GM21381 (cell line): ENCODE measurements at regions not wholly inside any gene's neighbourhood (a gene's known extent, or its start where the extent isn't known, plus 50 kb on each side); places are given as distances from the start of the nearest gene placed in this dataset.

ENCODE experiments used
- ATAC-seq: cut with Tn5 transposase; IDR thresholded peaks from one replicate; pipeline ENCODE4 v1.9.1; 2021; ENCODE audit warnings: mild to moderate bottlenecking, moderate library complexity; ENCODE audit not compliant: unreplicated experiment

DNA sequence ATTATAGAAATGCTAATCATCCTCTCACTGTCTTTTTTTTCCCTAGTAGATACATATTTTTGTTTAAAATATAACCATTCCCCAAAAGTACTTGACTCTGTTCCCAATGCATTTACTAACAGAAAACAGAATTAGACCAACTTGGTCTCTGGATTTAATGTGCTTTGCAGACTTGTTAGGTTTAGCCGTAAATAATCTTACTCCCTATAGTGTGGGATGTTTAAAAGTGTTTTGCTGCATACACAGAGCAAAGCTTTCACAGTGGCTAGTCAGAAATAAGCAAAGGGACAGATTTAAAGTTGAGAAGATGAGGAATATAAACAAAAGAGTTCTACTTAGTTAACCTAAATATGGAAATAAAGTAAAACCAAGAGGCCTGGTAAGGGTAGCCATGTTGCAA is 527.5 kb downstream of the HDGFL1 start:
- no peak for ATAC-seq

DNA sequence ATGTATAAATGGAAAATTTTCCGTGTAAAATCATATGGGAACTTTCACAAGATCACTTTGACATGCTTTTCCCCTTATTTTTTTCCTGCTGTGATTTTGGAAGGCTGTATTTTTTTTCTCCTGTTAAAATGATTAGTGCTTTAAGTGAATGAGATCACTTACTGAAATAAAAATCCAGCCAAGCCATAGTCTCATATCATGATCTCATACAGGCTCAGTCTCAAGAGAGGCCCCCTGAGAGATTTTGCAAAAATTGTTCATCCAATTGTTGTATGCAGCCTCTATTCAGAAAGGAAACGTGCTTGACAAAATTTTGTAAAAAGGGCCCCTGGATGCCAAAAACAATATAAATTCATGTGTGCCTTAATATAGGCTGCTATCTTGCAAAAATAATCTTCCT is 528.2 kb downstream of the HDGFL1 start:
- ATAC-seq = no peak

DNA sequence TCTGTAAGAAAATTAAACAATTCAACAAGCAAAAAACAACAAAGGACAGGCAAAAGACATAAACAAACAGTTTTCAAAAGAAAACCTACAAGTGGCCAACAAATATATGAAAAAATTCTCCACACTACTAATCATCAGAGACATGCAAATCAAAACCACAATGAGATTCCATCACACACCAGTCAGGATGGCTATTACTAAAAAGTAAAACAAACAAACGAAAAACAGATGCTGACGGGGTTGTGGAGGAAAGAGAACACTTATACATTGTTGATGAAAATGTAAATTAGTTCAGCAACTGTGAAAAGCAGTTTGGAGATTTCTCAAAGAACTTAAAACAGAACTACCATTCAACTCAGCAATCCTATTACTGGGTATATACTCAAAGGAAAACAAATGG is 537.6 kb downstream of the HDGFL1 start:
- ATAC-seq = no peak

- no peak for ATAC-seq
Measured at GRCh38 chr6:23111984-23112383, 542.6 kb downstream of the HDGFL1 start.

DNA sequence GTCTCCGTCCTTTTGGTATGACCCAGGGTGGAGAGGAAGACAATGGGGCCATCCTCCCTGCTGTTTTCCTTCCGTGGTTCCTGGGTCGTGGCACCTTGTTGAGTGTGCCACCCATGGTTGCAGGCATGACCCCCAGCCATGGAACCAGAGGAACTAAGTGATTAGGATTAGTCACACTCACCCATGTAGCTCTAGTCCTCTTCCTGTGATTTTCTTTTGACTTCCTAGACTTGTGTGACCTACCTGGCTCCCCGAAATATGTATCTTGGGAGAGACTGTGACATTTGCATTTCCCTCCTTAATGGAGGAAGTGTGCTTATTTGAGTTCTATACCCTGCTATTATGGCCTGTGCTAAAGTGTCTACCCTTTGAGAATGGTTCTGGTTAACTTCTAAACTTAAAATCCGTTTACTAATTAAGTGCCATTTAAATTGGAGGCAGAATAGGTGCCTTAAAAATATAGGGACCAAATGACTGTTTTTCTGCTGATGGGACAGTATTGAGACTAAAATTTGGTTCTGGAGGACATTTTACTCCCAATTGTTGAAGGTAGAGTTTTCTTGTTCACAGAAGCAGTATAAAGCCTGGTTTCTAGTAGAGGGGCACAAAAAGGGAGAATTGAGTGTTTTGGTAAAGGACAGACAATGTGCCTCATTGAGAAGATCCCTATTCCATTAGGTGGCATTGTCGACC is 545.6 kb downstream of the HDGFL1 start:
- no peak for ATAC-seq

DNA sequence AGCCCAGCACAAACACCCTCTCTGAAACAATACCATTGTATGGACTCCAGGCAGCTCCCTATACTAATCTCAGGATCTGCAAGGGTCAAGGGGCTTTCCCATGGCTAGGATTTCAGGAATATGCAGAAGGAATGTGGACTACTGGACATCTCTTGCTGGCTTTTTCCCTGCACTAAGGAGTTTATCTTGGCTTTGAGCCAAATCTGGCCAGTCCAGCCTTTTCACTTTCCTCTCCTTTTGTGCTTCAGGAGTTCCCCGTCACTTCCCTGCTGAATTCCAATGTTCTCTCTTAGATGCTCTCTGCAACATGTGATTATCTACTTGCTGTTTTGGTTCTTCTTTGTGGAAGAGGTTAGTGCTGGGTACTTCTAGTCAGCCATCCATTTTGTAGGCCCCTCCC is 568.2 kb downstream of the HDGFL1 start:
- no peak for ATAC-seq

- ATAC-seq = no peak
Measured at GRCh38 chr6:23140871-23141270, 571.5 kb downstream of the HDGFL1 start.

DNA sequence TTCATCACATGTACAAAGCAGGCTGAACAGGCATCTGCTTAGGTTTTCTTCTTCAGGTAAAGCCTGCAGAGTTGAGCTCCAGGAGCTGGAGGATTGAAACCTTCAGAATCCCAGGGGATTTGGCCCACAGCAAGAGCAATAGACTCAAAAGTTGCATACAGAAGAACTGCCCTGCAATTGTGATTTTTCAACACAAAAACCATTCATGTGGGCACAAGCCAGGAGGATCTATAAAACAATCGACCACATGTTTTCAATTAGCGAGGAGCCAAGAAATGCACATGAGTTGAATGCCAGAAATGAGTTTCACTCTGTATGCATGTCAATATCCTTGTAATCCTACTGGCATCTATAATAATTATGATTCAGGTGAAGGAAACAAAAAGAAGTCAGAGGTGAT is 576.4 kb downstream of the HDGFL1 start:
- no peak for ATAC-seq

DNA sequence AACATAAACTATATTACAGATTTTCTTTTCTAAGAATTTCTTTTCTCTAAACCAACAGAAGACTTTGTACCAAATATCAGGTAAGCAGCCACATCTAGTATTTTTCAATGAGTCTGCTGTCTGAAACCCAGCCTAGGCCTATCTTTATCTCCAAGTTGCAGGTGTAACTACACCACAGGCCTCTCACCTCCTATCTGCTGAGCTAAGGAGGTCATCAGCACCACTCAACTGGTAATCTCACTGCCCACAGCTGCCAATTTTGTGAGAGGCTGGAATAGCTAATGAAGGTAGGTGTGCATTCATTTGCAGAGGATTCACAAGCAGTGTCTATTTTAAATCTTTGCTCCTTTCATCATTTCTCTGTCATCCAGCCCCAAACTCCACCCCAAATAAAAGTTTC is 584.8 kb downstream of the HDGFL1 start:
- no peak for ATAC-seq

- ATAC-seq = no peak
Measured at GRCh38 chr6:23170049-23170448, 600.7 kb downstream of the HDGFL1 start.

GRCh38 chr6:23173234-23173633 is 603.9 kb downstream of the HDGFL1 start:
- no peak for ATAC-seq

DNA sequence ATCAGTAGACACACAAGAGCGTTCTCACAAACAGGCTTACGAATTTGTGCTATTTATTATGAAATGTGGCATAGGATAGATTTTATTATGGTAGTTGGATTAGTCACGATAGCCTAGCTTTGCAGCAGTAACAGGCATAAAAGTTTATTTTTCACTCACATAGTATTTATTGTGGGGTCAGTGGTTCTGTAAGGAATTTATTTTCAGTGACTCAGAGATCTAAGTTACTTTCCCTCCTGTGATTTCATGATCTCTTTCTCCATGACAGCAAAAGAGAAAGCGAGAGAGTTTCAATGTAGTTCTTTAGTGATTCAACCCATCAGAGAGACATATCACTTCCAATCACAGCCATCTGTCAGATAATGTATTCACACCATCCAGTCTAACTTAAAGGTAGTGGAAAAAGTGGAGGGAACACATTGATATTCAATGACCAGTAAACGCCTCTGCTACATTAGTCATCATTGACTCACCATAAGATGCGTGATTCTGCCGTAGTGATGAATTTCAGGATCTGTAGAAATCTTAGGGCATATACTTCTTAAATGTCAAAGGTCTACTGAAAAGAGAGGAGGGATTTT is 605.5 kb downstream of the HDGFL1 start:
- no peak for ATAC-seq

DNA sequence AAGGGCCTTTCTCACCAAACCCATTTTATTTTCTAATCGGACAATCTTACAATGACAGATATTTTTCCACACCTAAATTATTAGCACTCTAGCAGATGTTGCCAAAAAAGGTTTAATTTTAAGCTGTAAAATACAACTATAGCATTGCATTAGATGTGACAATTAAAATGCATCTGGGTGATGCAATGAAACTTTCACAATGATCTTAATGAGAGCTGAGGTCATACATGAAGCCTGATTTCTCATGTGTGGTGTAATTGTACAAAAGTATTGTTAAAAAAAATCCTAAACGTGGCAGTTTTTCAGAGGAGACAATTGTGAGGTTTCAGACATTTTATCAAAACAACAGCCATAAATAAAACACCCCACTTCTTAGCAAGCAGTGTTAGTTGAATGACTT is 606.0 kb downstream of the HDGFL1 start:
- no peak for ATAC-seq

GRCh38 chr6:23176471-23176870 is 607.1 kb downstream of the HDGFL1 start:
- ATAC-seq = no peak

GRCh38 chr6:23176883-23177282 is 607.5 kb downstream of the HDGFL1 start:
- ATAC-seq = no peak

DNA sequence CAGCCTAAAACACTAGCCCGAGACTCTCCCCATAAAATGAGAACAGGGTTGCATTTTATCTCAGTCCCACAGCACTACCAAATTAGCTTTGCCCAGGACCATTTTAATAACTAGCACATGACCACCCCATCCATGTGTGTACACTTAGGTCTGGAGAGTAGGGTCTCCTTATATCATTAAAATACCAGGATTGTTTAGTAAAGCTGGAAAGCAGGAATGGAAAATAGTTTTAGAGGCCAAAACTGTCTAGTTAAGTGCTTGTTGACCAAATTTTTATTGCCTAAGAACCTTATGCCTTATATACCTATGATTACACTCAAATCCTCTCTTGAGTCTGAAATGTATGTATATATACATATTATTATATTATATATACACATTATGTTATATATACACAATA is 608.4 kb downstream of the HDGFL1 start:
- ATAC-seq = no peak

DNA sequence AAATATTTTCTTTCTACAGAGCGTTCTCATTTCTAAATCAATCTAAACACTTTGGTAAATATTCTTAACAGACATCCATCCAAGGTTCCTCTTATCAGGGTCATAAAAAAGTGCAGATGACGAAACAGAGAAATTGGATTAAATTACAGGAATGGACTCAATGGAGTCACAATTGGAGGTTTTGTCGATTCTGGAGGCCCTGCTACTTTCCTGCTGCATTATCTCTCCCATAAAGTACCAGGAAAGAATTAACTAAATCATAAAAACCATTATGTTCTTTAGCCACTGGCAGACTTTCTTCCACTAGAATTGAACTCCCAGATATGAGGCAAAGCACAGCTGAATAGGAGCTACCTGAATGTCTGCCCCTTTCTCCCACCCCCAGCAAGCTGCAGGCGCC is 610.6 kb downstream of the HDGFL1 start:
- ATAC-seq = no peak

DNA sequence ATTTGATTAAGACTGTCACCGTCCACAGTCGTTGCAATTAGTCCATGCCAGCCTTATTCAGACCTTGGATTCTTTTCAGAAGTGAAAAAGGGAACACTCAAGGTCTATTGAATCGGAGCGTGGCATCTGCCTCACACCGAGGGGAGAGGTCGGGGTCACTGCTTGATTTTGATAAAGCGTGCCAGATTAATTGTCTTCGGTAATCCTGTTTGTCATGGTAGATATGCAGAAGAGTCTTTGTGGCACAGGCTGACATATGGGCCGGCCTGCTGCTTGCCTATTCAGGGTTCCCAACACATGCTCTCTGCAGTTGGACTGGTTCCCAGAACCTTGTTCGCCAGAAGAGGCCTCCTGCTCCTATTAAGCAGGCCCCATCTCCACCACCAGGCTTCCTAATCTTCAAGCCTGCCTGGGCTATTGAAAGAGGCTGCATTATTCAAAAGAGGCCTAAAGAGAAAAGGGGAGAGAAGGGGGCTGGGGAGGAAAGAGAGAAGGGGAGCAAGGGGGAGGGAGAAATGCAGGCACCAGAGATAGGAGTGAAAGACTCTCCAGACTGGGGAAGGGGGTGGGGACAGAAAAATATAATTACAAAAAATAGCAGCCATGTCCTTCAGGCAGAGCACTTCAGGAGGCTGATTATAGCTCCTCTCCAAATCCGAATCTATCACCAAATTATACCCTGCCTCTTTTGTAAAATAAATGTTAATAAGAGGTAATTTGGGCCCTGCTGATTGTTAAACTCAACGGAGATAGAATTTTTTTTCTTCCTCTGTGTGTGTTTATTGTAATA is 611.3 kb downstream of the HDGFL1 start:
- no peak for ATAC-seq

- ATAC-seq = no peak
Measured at GRCh38 chr6:23181356-23182110, 612.2 kb downstream of the HDGFL1 start.

GRCh38 chr6:23183846-23184245 is 614.5 kb downstream of the HDGFL1 start:
- no peak for ATAC-seq

DNA sequence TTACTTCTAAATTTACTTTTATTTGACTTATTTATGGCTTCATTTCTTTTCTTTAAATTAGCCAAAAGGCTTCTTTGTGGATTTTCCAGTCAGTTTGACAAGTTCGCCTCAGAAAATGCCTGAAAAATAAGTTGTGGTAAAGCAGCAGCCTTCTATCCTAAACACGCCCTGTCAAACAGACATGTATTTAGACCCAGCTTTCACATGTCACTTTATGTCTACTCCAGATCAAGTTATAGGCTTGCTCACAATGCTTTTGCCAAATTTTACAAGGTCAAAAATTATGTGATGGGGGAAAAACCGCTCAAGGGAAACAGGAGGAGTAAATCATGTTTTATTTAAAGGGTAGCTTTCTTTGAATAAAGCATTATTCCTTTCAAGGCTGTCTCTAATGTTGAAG is 615.0 kb downstream of the HDGFL1 start:
- no peak for ATAC-seq

GRCh38 chr6:23195487-23195886 is 626.1 kb downstream of the HDGFL1 start:
- no peak for ATAC-seq
